Mesodermal cell (in vitro differentiated cells): ENCODE measurements at regions not wholly inside any gene's neighbourhood (a gene's known extent, or its start where the extent isn't known, plus 50 kb on each side); places are given as distances from the start of the nearest gene placed in this dataset.

Experiments used
- H3K27ac ChIP-seq: 2 replicates; pipeline ENCODE4 v1.7.0; 2013; ENCODE audit warnings: mild to moderate bottlenecking, low read depth, low read length, moderate library complexity; ENCODE audit not compliant: severe bottlenecking
- H3K36me3 ChIP-seq: 2 replicates; pipeline ENCODE4 v1.7.1; 2013; ENCODE audit warnings: mild to moderate bottlenecking, low read length, moderate library complexity; ENCODE audit not compliant: control insufficient read depth, insufficient read depth
- H3K4me1 ChIP-seq: one replicate; pipeline ENCODE4 v1.7.1; 2013; ENCODE audit warnings: mild to moderate bottlenecking, low read length; ENCODE audit not compliant: insufficient read depth, control insufficient read depth, poor library complexity, severe bottlenecking
- H3K4me3 ChIP-seq: 2 replicates; pipeline ENCODE4 v1.7.0; 2013; ENCODE audit warnings: low read length, control low read depth, mild to moderate bottlenecking; ENCODE audit not compliant: insufficient read depth, poor library complexity, severe bottlenecking; ENCODE audit errors: extremely low read depth
- H3K9me3 ChIP-seq: 2 replicates; pipeline ENCODE4 v1.7.1; 2013; ENCODE audit warnings: mild to moderate bottlenecking, low read length, moderate library complexity; ENCODE audit not compliant: control insufficient read depth
- WGBS, 2 experiments: methylation state at CpG; one replicate each; pipeline ENCODE4 v1.1.5; 2013; ENCODE audit warnings: missing lambda C conversion rate in 2 of 2; ENCODE audit not compliant: insufficient coverage in 2 of 2; 5-methylcytosine and 5-hydroxymethylcytosine counted together

DNA sequence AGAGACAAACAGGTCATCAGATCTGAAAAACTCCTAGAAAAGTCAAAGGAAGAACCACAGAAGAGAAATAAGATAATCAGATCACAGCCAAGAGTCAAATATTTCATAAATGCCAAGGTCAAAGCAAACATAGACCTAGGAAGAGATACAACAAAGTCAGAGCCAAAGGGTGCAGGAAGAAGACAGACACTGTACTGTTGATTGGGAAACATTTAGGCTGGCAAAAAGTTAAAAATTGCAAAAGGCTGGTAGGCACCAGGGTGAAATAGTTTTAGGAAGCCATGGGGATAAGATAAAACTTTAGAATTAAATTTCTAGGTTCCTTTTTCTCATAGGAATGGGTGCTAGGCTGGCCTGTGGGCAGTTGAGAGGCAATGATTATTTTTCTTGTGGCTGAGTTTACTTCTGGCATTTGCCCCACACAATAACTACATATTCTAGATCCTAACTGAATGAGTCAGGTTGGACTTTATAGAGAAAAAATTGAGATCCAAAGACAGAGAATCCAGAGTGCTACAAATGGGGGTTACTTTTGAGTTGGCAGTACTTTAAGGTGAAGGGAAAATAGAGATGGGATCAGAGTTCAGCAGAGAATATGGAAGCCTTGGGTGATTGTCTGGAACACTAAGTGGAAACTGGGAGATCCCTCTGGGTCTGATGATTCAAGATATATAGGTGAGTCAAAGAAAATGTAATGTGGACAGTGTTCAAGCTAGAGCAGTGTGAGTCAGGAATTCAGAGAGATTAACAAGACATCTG lies 215.5 kb downstream of the C12orf50 start:
- Histone ChIP-seq H3K36me3 (no peaks in the 10 kb centered on the region), H3K4me3 (no peak overlapping the region), H3K4me1 (peaks cover 13% of the 10 kb centered on the region), H3K27ac (no peak overlapping the region), H3K9me3 (no peaks in the 10 kb centered on the region)

DNA sequence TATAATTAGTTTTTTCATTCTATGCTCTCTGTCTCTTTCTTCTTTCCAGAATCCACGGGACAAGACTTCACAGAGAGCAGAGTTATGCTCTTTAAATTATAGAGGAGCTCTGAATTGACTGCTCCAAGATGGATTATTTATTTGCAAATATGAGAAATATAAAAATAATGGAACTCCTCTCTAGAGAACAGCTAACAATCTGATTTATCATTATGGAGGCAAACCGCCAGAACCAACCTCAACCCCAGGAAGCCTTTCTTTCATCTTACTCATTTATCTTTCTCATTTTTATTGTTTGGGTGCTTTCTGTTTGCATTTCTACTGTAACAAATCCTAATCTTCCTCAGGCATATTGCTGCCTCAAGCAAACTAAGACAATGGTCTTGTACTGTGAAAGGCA lies 216.5 kb downstream of the C12orf50 start:
- Histone ChIP-seq H3K4me1 (peaks cover 13% of the 10 kb centered on the region), H3K27ac (no peak overlapping the region), H3K9me3 (no peaks in the 10 kb centered on the region), H3K36me3 (no peaks in the 10 kb centered on the region), H3K4me3 (no peak overlapping the region)
- WGBS, 2 experiments: no CpG with 5 or more reads among the region's 2 CpGs

DNA sequence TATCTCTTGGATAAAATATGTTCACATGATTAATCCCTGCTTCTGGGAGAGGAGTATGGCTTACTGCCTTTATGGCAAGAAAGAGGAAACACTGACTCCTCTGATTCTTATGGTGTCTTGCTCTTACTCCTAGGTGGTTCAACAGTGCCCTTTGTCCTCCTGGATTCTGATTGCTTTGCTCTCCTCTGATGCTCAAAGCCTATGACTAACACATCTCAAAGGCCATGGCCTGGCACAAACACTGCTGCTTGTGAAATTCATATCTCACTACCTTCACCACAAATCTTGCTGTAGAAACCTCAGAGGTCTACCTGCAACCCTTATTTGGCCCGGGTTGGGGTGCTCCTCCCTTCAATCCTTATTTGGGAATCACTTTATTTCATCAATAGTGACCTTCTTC lies 217.2 kb downstream of the C12orf50 start:
- H3K4me1 ChIP-seq: peaks cover 13% of the 10 kb centered on the region

DNA sequence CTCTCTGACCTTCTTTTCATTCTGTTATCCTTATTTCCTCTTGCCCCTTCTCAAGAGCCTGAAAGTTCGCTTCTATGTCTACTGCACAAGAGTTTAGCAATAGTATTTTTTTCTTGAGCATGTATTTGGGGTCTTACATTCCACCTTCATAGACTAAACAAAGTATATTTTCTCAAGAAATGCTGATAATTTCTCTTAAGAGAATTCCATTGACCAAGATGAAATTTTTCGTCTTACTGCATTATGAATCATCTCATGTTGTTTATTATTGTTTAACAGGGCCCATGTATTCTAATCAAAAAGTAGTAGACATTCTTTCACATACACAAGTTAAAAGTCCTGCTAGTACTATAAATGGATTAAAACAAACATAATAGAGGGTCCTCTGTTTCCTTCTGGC lies 219.3 kb downstream of the C12orf50 start:
- no peaks in the 10 kb centered on the region for H3K36me3 ChIP-seq
- WGBS, 2 experiments: no CpG with 5 or more reads among the region's 2 CpGs
- H3K27ac ChIP-seq: no peak overlapping the region
- peaks cover 13% of the 10 kb centered on the region for H3K4me1 ChIP-seq
- H3K9me3 ChIP-seq: no peaks in the 10 kb centered on the region
- H3K4me3 ChIP-seq: no peak overlapping the region

More for the DNA sequence above, 217.2 kb downstream of the C12orf50 start:
- no peak overlapping the region for H3K4me3 ChIP-seq
- H3K9me3 ChIP-seq: no peaks in the 10 kb centered on the region
- H3K27ac ChIP-seq: no peak overlapping the region
- no peaks in the 10 kb centered on the region for H3K36me3 ChIP-seq
- WGBS, 2 experiments: 83% methylated on average over 1 of the region's 1 CpG; no CpG with 5 or more reads in 1 of the 2 experiments

DNA sequence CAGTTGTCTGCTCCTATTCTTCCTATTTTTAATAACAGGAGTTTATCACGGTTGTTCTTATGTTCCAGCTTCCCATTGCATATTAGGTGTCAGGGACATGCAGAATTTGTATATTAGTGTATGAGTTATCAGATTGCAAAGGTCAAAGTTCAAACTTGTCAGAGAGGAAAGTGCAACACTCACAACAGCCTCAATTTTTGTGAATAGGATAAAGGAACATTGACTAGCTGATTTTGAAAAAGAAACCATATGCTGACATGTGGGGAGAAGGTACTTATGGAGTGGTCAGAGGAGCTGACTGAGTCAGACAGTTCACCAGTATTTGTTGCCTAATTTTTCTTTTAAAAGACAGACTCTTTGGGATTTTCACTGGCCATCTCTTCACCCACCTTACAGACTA lies 222.1 kb downstream of the C12orf50 start:
- Histone ChIP-seq H3K36me3 (no peaks in the 10 kb centered on the region), H3K4me3 (no peak overlapping the region), H3K4me1 (peaks cover 7% of the 10 kb centered on the region), H3K9me3 (no peaks in the 10 kb centered on the region), H3K27ac (no peak overlapping the region)
- no CpG with 5 or more reads among the region's 1 CpG for WGBS, 2 experiments

DNA sequence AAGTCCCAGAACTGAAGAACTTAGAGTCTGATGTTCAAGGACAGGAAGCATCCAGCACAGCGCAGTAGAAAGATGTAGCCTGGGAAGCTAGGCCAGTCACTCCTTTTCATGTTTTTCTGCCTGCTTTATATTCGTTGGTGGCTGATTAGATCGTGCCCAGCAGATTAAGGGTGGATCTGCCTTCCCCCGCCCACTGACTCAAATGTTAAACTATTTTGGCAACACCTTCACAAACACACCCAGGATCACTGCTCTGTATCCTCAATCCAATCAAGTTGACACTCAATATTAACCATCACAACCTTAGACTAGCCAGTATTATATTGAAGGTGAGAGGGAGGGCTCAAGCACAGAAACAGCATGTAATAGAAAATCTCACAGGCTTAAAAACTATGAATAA lies 222.9 kb downstream of the C12orf50 start:
- peaks cover 7% of the 10 kb centered on the region for H3K4me1 ChIP-seq
- H3K27ac ChIP-seq: no peak overlapping the region
- WGBS, 2 experiments: 83 to 94% methylated on average over 4 of the region's 4 CpGs
- H3K9me3 ChIP-seq: no peaks in the 10 kb centered on the region
- no peak overlapping the region for H3K4me3 ChIP-seq
- H3K36me3 ChIP-seq: no peaks in the 10 kb centered on the region

DNA sequence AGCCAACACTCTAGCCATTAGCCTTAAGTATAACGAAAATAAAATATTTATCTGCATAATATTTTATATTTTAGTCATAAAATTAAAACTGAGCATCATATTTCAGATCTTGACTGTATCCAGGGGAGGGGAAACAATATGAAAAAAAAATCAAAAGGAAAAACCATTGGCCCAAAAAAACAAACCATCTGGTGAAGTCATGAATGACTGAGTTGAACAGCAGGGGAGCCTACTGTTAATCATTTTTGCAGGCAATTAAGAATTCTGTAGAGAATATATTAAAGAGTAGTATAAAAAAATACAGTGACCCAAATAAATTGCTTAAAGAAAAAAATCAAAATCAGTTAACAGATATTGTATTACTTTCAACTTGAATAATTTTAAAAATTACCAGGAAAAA lies 224.8 kb downstream of the C12orf50 start:
- Histone ChIP-seq H3K9me3 (no peaks in the 10 kb centered on the region), H3K27ac (no peak overlapping the region), H3K4me3 (no peak overlapping the region), H3K36me3 (no peaks in the 10 kb centered on the region), H3K4me1 (no peaks in the 10 kb centered on the region)
- WGBS, 2 experiments: no CpG with 5 or more reads among the region's 1 CpG

DNA sequence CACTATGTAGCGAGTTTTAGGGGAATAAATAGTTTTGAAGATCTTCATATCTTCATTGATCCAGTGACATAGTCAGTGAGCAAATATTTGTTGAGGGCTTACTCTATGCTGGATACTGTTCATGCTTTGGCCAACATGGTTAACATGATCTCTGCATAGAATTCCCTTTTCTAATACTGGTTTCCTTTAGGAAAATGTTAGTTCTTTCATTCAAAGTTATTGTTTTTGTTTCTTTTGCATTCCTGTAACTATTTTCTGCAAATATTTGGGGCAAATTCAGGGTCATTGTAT lies 226.5 kb downstream of the C12orf50 start:
- Histone ChIP-seq H3K36me3 (no peaks in the 10 kb centered on the region), H3K27ac (no peak overlapping the region), H3K9me3 (no peaks in the 10 kb centered on the region), H3K4me3 (no peak overlapping the region), H3K4me1 (no peaks in the 10 kb centered on the region)
- 80 to 100% methylated on average over 1 of the region's 1 CpG for WGBS, 2 experiments

DNA sequence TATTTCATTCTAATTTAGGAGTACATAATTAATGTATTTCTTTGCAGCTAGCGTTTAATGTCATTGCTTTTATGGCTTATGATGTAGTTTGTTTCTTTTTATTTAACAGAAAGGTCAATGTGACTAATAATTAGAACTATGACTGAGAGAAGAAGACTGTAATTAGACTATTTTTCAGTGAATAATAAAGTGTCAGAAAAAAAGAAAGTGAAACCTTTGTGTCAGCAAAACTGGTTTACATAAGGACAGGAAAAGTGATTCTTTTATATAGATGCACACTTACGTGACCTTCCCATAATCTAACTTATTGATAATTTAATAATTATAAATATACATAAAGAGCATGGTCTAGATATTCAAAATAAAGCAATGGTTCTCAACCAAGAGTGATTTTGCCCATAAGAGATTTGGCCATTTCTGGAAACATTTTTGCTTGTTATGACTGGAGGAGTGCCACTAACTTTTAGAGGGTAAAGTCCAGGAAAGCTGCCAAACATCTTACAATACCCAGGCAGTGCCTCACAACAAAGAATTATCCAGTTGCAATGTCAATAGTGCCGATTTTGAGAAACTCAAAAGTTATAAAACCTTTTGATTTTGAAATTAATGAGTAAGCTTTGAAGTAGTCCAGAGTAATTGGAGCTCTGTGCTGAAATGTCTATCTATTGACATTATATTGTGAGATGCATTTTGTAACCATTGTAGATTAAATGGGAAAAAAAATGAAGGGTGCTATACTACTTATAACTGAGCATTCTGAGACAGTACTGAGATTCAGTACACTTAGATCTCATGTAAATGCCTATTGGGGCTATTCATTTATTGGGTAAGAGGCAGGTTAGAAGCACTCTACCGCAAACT lies 227.1 kb downstream of the C12orf50 start:
- H3K9me3 ChIP-seq: no peaks in the 10 kb centered on the region
- WGBS, 2 experiments: 100% methylated on average over 1 of the region's 4 CpGs
- H3K4me3 ChIP-seq: no peak overlapping the region
- H3K27ac ChIP-seq: no peak overlapping the region
- no peaks in the 10 kb centered on the region for H3K36me3 ChIP-seq
- no peaks in the 10 kb centered on the region for H3K4me1 ChIP-seq

DNA sequence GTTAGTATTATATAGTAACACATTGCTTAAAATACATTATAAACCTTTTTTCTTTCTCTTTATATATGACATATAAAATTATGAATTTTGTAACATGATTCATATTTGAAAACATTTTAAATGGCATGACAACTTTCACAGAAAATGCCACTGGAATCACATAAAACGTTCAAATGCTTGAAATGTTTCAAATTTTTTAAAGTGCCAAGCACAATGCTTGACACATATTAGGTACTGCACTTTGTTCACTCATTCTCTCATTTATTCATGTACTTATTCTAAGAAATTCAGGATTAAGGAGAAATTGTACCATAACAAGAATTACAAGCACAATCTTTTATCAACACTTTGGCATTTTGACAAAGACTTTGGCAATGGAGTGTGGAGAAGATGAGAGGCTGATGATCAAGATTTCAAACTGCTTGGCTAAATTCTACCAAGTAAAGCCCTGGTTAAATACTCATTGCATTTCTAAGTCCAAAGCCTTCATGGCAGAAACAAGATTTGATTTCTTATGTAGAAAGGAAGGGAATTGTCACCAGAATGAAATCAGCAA lies 232.2 kb downstream of the C12orf50 start:
- no peaks in the 10 kb centered on the region for H3K9me3 ChIP-seq
- WGBS, 2 experiments: 100% methylated on average over 1 of the region's 1 CpG; no CpG with 5 or more reads in 1 of the 2 experiments
- H3K36me3 ChIP-seq: no peaks in the 10 kb centered on the region
- no peak overlapping the region for H3K27ac ChIP-seq
- no peaks in the 10 kb centered on the region for H3K4me1 ChIP-seq
- H3K4me3 ChIP-seq: no peak overlapping the region

DNA sequence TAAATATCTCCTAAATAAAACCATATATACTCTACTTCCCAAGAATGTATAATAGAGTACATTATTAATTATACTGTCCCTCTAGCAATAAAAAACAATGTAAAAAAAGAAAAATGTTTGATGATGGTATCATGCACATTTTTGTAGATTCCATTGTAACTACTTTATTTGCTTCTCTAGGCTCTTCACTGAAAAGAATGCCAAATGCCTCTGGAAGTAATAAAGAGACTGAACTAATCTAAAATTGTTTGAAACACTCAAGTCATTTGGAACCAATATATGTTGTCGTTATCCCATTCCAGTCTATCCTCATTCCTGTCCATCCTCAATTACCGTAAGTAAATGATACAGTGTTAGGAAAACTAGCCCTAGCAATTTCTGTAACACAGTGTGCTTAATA lies 233.6 kb downstream of the C12orf50 start:
- no peaks in the 10 kb centered on the region for H3K4me1 ChIP-seq
- H3K9me3 ChIP-seq: no peaks in the 10 kb centered on the region
- H3K27ac ChIP-seq: no peak overlapping the region
- 33% methylated on average over 1 of the region's 2 CpGs; no CpG with 5 or more reads in 1 of the 2 experiments for WGBS, 2 experiments
- H3K4me3 ChIP-seq: no peak overlapping the region
- H3K36me3 ChIP-seq: no peaks in the 10 kb centered on the region
